GM19035 (cell line): ENCODE measurements at regions not wholly inside any gene's neighbourhood (a gene's known extent, or its start where the extent isn't known, plus 50 kb on each side); places are given as distances from the start of the nearest gene placed in this dataset.

Experiments used
- ATAC-seq: cut with Tn5 transposase; IDR thresholded peaks from one replicate; pipeline ENCODE4 v1.9.1; 2021; ENCODE audit not compliant: unreplicated experiment

DNA sequence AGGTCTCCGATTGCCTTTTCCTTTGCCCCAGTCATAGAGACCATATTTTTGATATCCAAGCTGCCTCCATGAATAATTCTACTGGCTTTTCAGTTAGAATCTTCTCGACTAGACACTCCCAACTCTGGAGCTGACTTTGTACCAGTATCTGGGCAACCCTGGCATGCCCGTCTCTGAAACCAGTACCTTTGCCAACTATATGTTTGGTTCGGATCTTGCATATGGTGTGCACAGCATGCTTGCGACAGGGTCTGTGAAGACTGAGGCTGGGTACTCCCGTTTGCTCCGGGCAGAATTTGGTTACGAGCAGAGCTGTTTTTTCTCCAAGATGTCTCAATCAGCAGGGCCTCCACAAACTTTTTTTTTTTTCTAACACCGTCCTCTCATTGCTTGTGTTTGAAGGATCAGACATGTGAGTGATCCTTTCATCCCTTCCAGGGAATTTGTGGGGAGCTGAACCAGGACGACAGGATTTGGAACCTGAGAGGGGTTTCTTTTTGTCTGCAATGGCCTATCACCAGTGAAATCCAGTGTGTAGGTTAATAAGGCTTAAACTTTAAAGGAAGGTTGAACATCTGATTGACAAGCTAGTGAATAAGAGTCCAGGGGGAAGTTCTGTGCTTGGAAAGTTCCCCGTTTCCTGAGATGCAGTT lies 322.3 kb downstream of the MYCN start:
- ATAC-seq = no peak

DNA sequence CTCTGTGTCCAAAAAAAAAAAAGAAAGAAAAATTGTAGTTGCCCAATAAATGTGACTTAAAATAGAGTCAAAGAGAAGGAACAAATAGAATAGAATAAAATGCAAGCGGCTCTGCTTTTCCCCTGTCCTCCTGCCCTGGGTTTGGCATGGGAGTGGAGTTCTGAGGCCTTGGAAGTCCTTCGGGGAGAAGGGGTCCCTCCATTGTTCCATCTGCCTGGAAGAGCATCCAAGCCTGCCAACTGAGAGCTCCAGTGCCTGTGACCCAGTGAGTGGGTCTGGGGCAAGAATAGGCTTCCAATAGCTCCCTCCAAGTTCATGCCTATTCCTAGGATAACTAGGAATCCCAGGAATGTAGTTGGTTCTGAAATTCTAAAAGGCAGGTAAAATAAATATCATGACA lies 321.4 kb downstream of the MYCN start:
- ATAC-seq = no peak

DNA sequence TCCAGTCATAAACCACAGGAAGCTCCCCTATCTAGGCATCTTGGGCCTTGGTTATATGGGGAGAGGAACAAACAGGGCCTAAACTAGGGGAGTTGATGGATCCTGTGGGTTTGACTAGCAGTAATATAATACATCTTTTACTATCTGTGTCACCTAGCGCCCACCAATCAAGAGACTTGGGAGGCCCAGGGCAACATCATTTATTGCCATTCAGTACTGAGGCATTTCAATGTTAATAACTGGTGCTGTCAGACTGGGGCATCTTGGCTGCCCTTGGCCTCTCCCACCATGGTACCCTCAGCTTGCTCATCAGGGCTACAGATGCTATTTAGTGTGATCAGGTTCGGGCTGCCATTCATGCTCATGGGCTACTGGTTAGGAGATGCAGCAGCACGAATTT lies 320.7 kb downstream of the MYCN start:
- no peak for ATAC-seq

DNA sequence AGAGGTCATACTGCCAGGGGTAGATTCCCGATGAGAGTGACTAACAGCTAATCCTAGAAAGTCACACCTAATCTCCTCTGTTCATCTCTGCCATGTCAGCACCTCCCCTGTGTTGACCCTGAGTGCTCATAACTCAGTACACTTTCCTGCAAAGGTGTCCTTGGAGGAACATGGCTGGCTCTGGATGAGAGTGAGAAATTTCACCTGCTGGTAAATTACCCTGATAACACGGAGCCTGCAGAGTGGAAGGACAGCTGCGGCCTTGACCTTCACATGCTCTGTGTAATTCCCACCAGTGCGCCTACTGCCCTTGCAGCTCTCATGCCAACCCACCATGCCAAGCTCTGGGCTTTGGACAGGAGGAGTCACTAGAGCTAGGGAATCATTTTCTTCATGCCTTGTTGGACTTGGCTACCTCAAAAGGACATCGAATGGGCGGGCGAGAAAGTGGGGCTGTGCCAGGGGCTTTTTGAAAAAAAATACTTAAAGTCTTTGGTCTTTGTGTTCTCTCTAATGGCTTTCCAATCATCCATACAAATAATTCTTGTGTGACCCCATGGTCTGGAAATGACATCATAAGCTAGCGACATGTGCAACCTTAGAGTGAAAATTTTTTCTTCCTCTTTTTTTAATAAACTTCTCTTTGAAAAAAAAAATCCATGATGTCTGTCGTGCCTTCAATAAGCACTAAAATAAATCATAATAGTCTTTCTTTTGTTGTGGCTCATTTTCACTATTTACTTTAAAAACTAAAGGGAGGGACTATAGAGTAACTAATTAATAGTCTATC lies 319.9 kb downstream of the MYCN start:
- ATAC-seq = no peak

DNA sequence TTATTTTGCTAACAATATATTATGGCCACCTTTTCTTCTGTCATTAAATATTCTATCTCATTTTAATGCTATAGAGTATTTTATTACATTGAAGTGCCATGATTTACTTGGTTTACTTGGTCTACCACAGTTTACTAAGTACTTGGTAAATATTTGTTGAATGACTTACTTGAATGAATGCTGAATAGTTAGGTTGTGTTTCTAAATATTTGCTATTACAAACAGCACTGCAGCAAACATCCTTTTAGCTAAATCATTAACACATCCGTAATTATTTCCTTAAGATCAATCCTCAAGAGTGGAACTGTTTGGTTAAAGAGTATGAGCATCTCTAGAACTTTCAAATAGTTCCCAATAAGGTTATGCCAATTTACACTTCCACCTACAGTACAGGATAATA lies 318.7 kb downstream of the MYCN start:
- ATAC-seq = no peak

DNA sequence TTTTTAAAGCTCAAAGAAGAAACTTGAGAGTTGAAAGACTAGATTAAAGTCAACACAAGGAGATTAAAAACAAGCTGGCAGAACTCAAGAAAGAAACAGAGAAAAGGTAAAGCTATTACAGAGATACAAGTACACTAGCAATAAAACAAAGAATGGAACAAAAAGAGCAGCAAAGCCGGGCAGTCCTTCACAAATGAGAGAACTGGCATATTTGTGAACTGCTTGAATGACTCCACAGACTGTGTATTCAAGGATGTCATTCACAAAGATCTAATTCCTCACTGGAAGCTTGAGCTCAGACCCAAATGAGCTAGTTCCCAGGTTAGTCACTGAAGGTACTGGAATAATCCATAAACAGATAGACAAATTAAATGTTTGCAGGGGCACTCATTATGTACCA lies 318.0 kb downstream of the MYCN start:
- no peak for ATAC-seq

DNA sequence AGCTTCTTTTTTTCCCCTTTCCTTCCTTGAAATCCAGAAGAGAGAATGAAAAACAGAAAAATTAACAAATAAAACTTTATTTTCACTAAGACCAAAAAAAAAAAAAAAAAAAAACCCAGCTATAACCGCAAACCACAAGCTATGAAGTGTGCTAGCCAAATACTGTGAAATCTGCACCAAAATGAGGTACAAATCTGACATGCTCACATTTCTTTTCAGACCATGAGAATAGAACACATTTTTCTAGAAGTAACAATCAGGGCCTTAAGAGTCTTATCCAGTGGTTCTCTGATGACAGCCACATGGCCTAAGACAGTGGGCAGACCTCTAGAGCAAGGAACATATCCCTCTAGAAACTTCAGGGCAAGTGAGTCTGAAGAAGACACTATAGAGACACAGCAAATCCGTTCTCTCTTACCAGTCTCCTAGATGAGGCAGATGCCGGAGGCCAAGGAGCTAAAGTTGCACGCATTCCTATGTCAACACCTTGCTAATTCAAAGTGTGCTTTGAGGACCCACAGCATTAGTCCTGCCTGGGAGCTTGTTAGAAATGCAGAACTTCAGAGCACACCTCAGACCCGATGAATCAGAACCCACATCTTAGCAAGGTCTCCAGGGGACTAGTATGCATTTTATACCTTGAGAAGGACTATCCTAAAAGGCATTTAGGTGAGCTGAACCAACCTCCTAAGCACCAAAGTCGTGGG lies 317.1 kb downstream of the MYCN start:
- ATAC-seq = no peak

DNA sequence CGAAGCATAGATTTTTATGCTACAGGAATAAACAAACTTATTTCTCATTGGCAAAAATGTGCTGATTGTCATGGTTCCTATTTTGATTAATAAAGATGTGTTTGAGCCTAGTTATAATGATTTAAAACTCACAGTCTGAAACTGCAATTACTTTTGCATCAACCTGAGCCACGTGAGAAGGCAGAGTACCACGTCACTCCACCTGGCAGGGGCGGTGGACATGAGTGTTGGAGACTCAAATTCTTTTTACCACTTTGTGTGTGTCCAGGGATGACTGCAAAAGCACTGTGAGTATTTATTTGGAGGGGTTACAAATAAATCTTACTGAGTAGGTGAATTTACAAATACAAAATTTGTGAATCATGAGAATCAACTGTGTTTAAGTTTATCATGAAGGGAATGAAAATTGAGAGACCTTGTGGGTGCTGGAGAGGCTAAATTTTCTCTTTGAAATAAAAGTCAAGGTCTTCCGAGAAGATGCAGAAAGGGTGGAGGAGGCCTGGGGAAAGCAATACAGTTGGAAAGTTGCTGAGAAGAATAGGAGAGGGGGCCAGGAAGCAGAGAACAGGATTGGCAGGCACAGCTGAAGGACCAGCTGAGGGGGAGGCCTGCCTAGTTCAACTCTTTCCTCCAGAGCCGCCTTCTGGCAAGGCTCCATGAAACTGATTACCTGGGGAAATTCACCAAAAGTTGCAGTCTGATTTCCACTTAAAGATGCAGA lies 316.4 kb downstream of the MYCN start:
- ATAC-seq = no peak

DNA sequence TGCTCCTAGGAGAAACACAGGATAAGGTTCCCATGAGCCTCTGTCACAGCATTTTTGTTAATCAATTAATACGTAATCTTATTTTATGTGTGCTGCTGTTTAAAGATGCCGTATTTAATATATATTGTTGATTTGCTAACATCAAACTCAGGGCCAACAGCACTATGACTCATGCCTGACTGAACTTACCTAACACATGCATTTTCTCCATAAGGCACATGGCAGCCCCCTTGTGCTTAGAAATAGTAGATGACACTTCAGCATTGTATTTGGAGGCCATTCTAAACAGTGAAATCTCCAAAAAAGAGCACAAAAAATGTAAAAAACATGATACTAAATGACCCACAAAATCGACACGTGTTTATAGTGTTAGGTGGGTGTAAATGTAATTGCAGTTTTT lies 314.8 kb downstream of the MYCN start:
- ATAC-seq = no peak

DNA sequence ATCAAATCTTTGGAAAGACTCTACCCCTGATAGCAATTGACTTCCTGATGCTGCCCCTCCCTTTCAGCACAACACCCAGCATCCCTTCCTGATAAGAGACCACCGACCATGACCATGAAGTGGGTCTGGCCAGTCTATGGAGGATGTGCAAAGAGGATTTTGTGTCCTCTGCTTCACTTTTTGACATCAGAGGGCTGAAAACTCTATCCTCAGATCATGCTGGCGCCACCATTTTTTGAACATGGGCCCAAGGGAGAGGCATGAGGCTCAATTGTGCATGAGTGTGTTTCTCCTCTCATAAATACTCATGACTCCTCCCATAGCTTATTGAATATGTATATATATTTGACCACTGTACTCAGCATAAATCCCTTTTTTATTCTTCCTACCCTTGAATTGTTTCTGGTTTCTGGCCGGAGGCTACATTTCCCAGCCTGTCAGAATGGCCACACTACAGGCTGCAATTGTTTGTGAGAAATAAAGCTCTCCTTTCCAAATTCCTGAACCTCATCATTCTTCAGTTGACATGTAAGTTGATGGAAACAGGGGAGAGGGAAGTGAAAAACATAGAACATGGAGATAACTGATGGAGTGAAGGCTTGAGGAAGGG lies 314.1 kb downstream of the MYCN start:
- no peak for ATAC-seq

DNA sequence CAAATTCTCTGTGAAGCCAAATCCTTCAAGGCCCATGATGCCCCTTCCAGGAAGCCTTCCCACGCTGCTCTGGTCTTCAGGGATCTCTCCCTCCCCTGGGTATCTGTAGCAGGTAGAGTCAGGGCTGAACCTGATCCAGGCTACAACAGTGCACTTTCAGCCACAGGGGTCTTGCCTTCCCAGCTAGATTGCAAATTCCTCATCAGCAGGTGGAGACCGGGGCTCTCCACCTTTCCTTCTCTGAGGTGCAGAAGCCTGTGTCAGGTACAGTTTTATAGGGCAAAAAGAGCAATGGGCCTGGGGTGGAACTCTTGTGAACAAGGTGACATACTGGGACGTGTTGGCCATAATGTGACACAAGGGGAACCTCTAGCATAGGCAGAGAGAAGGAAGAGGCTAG lies 312.9 kb downstream of the MYCN start:
- ATAC-seq = no peak

DNA sequence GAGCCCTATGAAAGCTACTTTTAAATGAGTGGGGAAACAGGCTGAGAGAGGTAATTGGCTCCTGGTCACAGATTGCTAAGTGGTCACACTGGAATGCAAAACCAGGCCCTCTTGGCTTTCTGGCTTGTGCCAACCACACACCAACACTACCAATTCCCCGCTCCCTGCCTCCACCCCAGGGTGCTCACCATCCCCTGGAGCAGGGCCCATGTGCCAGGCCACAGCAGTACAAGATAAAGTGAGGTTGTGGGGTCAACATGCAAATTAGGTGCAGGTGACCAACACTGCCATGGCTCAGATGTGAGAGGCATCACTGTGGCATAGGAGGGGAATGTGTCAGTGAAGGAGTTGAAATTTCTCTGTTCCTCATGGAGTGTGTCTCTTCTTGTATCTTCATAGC lies 312.5 kb downstream of the MYCN start:
- ATAC-seq = no peak

DNA sequence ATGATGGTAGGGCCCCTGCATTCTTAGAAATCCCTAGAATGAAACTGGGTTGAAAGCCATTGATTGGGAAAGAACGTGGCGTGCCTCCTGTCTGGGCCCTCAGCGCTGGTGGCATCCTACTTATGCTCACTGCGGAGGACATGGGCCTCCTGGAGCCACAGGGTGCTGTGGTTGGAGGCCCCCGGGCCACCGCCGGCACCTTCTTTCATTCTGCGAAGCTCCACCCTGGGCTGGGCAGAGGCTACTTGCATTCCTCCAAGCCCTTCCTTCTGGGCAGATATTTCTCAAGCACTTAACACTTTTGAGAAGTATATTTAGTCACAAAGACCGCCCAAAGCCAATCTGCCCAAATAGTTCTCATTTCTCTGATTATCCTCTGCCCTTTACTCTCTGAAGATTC lies 311.9 kb downstream of the MYCN start:
- no peak for ATAC-seq

DNA sequence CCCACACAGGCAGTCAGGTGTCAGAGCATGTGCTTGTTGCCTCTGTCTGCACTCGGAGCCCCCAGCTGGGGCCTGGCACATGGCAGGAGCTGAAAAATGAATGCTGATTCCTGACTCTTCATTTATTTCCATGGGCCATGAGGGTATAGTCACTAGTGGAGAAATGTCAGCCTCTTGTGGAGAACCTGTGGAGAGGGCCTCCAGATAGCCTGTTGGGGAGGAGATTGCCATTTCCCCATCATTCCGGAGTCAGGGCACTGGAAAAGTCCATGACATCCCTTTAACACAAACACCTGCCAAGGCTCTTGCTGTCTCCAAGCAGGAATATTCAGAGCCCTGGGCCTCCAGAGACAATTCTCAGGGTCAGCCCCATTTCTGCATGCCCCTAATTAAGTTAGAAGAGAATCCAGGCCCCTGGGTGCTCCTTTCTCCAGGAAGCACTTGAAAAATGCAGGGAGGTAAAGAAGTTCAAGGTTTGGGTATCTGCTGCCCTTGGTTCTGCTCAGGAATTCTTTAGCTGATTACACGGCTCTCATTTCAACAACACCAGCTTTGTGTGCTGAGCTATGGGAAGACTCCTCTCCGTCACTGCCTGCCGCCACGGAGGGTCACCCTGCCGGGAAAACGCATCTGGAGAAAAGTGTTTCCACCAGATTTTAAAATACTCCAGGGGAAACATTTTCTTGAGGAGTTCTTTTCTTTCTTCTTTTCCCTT lies 311.3 kb downstream of the MYCN start:
- ATAC-seq = no peak

DNA sequence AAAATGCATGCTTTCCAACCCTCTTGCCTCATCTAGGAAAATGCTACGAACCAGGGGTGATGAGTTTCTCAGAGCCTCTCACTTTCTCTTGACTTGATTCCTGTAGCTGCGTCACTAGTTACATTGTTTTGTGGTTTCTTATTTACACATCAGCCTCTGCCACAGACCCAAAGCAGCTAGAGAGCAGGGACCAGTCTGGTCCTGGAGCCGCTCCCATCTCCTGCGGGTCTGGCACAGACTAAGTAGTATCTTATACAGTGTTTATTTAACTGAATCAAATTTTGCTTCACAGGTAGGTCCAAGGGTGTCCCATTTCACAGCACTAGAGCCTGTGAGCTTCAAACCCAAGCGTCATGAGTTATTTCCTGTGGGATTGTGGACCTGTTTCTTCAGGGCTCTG lies 310.5 kb downstream of the MYCN start:
- no peak for ATAC-seq

DNA sequence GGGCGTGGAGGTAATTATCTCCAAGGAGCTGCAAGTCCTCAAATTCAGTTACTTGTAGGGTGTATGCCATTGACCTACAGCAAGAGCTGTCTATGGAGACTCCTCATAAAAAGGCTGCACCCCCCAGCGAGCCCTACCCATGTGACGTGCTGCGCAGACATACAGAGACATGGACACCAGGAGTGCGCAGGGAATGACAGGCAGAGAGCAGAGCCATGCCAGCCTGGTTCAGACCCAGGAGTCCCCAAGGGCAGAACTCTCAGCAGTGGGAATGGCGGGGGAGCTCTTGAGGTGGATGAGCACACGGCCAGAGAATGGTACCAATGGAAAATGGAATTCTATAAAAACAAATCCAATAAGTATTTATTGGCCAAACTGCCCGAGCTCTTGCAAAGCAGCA lies 310.1 kb downstream of the MYCN start:
- ATAC-seq = no peak

DNA sequence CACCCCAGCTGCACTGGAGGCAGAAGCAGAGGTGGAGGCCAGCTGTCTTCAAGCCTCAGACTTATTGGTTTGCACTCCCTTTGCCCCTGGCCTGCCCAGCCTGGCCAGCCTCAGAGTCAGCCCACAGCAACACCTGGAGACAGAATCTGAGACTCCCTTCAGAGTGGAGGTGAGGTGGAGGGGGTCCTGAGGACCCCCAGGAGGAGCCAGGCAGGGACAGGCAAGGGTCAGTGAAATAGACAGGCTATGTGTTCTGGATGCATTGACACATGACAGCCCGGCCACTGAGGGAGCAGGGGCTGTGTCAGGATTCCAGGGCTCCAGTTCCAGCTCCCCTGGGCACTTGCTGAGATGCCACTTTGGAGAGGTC lies 309.7 kb downstream of the MYCN start:
- ATAC-seq = no peak

DNA sequence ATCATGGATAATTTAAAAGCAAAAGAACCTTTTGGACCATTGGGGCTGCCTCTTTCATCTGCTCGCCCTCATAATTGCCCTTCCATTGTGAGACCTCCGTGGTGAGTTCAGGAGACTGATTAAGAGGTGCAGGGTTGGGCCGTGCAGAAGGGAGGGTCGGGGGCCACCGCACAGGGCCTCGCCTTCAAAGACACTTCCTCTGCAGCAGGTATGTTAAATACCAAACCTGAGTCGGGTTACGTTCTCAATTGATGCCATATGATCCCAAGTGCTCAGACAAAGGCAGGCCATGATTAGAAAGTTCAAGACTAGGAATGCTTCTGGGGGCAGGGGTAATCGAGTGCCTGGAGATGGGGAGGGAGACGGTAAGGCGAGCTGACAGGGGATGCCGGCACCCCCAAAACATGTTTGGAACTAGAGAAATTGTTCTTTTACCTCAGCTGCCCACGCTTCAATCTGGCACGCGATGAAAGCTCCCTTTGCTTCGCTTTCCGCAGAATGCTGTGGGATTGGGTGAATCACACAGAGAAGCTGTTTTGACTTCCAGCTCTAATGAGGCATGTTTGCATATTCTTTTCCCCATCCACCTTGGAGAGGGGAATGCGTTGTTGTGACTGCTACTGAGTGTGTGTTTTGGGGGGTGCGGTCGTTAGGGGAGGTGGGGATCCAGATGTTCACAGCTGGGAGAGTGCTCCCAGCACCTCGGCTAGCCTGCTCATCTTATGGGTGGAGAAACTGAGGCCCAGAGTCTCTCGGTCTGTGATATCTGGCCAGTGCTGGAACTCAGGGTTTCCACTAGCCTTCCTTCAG lies 309.1 kb downstream of the MYCN start:
- ATAC-seq = no peak

DNA sequence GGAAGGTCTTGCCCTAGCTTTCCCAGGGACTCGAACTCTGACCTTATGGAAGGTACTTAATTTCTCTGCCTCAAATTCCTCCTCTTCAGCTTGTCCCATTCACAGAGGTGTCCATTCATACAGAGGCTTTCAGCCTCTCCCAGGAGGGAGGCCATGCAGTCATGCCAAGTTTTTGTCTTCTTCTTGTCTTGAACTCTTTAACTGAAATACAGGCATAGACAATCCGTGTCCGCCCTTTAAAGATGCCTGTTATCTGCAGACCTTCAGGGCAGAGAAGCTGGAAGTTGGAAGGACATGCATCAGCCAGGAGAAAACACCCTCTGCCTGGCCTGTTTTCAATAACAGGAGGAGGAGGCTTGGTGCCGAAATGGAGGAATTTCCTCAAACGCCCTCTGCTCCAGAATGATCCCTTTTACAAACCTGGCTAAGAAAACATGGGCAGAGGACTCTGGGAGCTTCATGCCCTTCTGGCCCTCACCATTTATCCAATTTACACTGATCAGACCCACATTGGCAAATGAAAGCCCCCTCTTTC lies 308.3 kb downstream of the MYCN start:
- ATAC-seq = no peak
